HG02981 (cell line): ENCODE measurements at regions not wholly inside any gene's neighbourhood (a gene's known extent, or its start where the extent isn't known, plus 50 kb on each side); places are given as distances from the start of the nearest gene placed in this dataset.
"Not testable (repeated sequence)": the region's sequence is repeated elsewhere in the genome, so short reads cannot be mapped to it uniquely, and the experiment has no call there.

ENCODE experiments used
- ATAC-seq: cut with Tn5 transposase; IDR thresholded peaks from one replicate; pipeline ENCODE4 v1.9.1; 2021; ENCODE audit warnings: mild to moderate bottlenecking, moderate library complexity; ENCODE audit not compliant: unreplicated experiment

GRCh38 chr12:125540580-125541204 is 475.5 kb downstream of the AACS start:
- no peak for ATAC-seq

- ATAC-seq = no peak
These were observed 479.7 kb downstream of the AACS start for GRCh38 chr12:125544960-125545359.

- ATAC-seq = no peak
These were observed 483.9 kb downstream of the AACS start for GRCh38 chr12:125549171-125549570.

GRCh38 chr12:125549836-125550235 is 484.6 kb downstream of the AACS start:
- ATAC-seq = no peak

- ATAC-seq = no peak
These were observed 487.1 kb downstream of the AACS start for GRCh38 chr12:125552295-125552694.

- ATAC-seq = not testable (repeated sequence)
These were observed 495.8 kb downstream of the AACS start for GRCh38 chr12:125561008-125561407.

- ATAC-seq = no peak
These were observed 499.5 kb downstream of the AACS start for GRCh38 chr12:125564753-125565152.

GRCh38 chr12:125567581-125567980 is 502.3 kb downstream of the AACS start:
- no peak for ATAC-seq

- ATAC-seq = no peak
These were observed 503.1 kb downstream of the AACS start for GRCh38 chr12:125568306-125568705.

- no peak for ATAC-seq
These were observed 508.0 kb downstream of the AACS start for GRCh38 chr12:125573271-125573670.

- no peak for ATAC-seq
These were observed 512.1 kb downstream of the AACS start for GRCh38 chr12:125577334-125577733.

- no peak for ATAC-seq
These were observed 514.7 kb downstream of the AACS start for GRCh38 chr12:125579916-125580315.

GRCh38 chr12:125583071-125583470 is 517.8 kb downstream of the AACS start:
- ATAC-seq = no peak

- ATAC-seq = no peak
These were observed 521.2 kb downstream of the AACS start for GRCh38 chr12:125586441-125586840.

GRCh38 chr12:125593269-125593668 is 528.0 kb downstream of the AACS start:
- no peak for ATAC-seq

- no peak for ATAC-seq
These were observed 539.7 kb downstream of the AACS start for GRCh38 chr12:125604976-125605375.

GRCh38 chr12:125606312-125606711 is 541.1 kb downstream of the AACS start:
- no peak for ATAC-seq

- ATAC-seq = no peak
These were observed 545.1 kb downstream of the AACS start for GRCh38 chr12:125610292-125610691.

- no peak for ATAC-seq
These were observed 545.7 kb downstream of the AACS start for GRCh38 chr12:125610971-125611370.

GRCh38 chr12:125614058-125614457 is 548.8 kb downstream of the AACS start:
- ATAC-seq = no peak

GRCh38 chr12:125619723-125620122 is 554.5 kb downstream of the AACS start:
- ATAC-seq = no peak

- ATAC-seq = no peak
These were observed 568.5 kb downstream of the AACS start for GRCh38 chr12:125633686-125634085.

- no peak for ATAC-seq
These were observed 569.6 kb downstream of the AACS start for GRCh38 chr12:125634813-125635212.
